Activated naive CD4-positive, alpha-beta T cell treated with anti-CD3 and anti-CD28 coated beads, Interleukin-2, amount 50 U/mL, for 16 hours (primary cell): ENCODE measurements at regions not wholly inside any gene's neighbourhood (a gene's known extent, or its start where the extent isn't known, plus 50 kb on each side); places are given as distances from the start of the nearest gene placed in this dataset.

Experiments
- DNase-seq: peaks from one replicate; pipeline ENCODE4 v3.0.0-alpha.2; 2020

GRCh38 chr9:88033359-88033702, 59.0 kb upstream of the CDK20 start:
- DNase-seq, result no peak

DNA sequence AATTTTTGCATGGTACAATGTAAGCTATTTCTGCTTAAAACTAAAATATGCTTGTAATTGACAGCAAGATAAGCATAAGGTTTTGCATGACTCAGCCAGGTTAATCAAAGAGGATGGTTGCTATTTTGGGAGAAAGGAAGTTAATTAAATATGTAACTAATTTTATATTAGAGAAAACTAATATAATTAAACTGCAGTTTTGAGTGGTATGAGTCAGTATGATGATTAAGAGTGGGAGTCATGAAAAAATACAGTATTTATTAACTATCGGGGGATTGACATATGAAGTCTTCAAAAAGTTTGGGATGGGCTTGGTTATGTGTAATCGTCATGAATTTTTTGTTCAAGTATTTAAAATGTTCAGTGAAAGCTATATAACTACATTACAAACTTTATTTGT, 54.0 kb upstream of the CDK20 start:
- DNase-seq, result no peak

GRCh38 chr9:88026118-88026479, 51.8 kb upstream of the CDK20 start:
- no peak for DNase-seq

GRCh38 chr9:88025411-88026117, 51.2 kb upstream of the CDK20 start:
- DNase-seq, result no peak

- DNase-seq, result no peak
Observed at GRCh38 chr9:88024896-88025295, 50.6 kb upstream of the CDK20 start.
